ENCODE measurements at regions not wholly inside any gene's neighbourhood (a gene's known extent, or its start where the extent isn't known, plus 50 kb on each side); places are given as distances from the start of the nearest gene placed in this dataset.

DNA sequence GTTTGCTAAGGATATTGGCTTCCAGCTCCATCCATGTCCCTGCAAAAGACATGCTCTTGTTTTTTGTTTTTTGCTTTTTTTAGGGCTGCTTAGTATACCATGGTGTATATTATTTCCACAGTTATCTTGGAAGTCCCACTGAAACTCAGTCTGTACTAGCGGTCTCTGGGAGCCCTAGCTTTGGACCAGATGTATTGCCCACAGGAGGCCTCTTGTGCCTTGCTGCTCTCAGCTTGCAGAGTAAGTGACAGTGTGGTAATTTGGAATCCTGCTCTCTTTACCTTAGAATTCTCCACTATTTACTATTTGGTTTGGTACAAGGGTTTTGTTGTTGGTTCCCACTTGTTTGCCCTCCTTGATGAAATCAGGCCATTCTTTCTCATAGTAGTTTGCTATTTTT is 1022.9 kb downstream of the LRFN5 start:
- no peaks in the 10 kb centered on the region for H3K9me3 ChIP-seq
- no peak overlapping the region for H3K27ac Mint-ChIP-seq (ENCODE audit: unreplicated experiment)
- H3K36me3 ChIP-seq (ENCODE audit: control insufficient read depth, insufficient read depth, low read length): no peaks in the 10 kb centered on the region
- H3K4me1 Mint-ChIP-seq (ENCODE audit: low read depth, unreplicated experiment): no peaks in the 10 kb centered on the region
- CTCF ChIA-PET: no interaction called here
- H3K4me3 ChIP-seq (ENCODE audit: low read depth, low read length): no peak overlapping the region
- DNase-seq: no peak
- TF ChIP-seq, protein P1, sequence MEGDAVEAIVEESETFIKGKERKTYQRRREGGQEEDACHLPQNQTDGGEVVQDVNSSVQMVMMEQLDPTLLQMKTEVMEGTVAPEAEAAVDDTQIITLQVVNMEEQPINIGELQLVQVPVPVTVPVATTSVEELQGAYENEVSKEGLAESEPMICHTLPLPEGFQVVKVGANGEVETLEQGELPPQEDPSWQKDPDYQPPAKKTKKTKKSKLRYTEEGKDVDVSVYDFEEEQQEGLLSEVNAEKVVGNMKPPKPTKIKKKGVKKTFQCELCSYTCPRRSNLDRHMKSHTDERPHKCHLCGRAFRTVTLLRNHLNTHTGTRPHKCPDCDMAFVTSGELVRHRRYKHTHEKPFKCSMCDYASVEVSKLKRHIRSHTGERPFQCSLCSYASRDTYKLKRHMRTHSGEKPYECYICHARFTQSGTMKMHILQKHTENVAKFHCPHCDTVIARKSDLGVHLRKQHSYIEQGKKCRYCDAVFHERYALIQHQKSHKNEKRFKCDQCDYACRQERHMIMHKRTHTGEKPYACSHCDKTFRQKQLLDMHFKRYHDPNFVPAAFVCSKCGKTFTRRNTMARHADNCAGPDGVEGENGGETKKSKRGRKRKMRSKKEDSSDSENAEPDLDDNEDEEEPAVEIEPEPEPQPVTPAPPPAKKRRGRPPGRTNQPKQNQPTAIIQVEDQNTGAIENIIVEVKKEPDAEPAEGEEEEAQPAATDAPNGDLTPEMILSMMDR (IDR thresholded peaks at IDR 0.05; ENCODE audit: insufficient read depth in 1 of 2, low read depth in 1 of 2, low read length in 1 of 2, severe bottlenecking in 1 of 2, unreplicated experiment in 1 of 2): no peak
- no peaks in the 10 kb centered on the region for H3K9me3 Mint-ChIP-seq (ENCODE audit: unreplicated experiment)
- no peaks in the 10 kb centered on the region for H3K4me1 ChIP-seq
- no TSS peak for BruUV-seq (replicated peaks)
- intact Hi-C loops (cut with micrococcal nuclease; ENCODE audit: unreplicated experiment): no loop called here
- no peak overlapping the region for H3K4me3 Mint-ChIP-seq (ENCODE audit: unreplicated experiment)
- H3K27me3 ChIP-seq (replicated peaks; ENCODE audit: control insufficient read depth, insufficient read depth, low read length): no peaks in the 10 kb centered on the region
- POLR2A ChIA-PET: no interaction called here
- no peaks in the 10 kb centered on the region for H3K27me3 Mint-ChIP-seq (ENCODE audit: insufficient read depth, unreplicated experiment)
- no peaks in the 10 kb centered on the region for H3K36me3 Mint-ChIP-seq (ENCODE audit: insufficient read depth, unreplicated experiment)

DNA sequence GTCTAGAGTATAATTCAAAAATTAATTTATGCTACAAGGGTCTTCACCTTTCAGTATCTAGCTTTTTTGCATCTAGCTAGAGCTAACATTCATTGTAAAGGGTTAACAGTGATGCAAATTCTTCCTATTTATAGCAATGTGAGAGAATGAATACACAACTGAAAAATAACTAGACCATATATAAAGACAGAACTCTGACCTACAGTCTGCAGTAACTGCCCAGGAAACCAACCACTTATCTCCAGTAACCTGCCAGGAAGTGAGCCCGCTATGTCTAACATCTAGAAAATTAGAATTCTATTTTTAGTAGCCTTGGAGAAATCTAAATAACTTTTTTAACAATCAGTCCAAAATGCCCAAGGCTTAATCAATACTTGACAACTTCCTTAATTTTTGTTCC is 1021.9 kb downstream of the LRFN5 start:
- H3K4me3 Mint-ChIP-seq (ENCODE audit: unreplicated experiment): no peak overlapping the region
- no peaks in the 10 kb centered on the region for H3K4me1 ChIP-seq
- TF ChIP-seq, protein P1 (IDR thresholded peaks at IDR 0.05; ENCODE audit: insufficient read depth in 1 of 2, low read depth in 1 of 2, low read length in 1 of 2, severe bottlenecking in 1 of 2, unreplicated experiment in 1 of 2): no peak
- no peaks in the 10 kb centered on the region for H3K36me3 ChIP-seq (ENCODE audit: control insufficient read depth, insufficient read depth, low read length)
- H3K27ac Mint-ChIP-seq (ENCODE audit: unreplicated experiment): no peak overlapping the region
- H3K9me3 Mint-ChIP-seq (ENCODE audit: unreplicated experiment): no peaks in the 10 kb centered on the region
- no peaks in the 10 kb centered on the region for H3K9me3 ChIP-seq
- no peak for DNase-seq
- no TSS peak for BruUV-seq (replicated peaks)
- no peak overlapping the region for H3K4me3 ChIP-seq (ENCODE audit: low read depth, low read length)
- ChIA-PET POLR2A (no interaction called here), CTCF (no interaction called here)
- no peaks in the 10 kb centered on the region for H3K27me3 ChIP-seq (replicated peaks; ENCODE audit: control insufficient read depth, insufficient read depth, low read length)
- intact Hi-C loops (cut with micrococcal nuclease; ENCODE audit: unreplicated experiment): no loop called here
- no peaks in the 10 kb centered on the region for H3K27me3 Mint-ChIP-seq (ENCODE audit: insufficient read depth, unreplicated experiment)
- H3K4me1 Mint-ChIP-seq (ENCODE audit: low read depth, unreplicated experiment): no peaks in the 10 kb centered on the region
- no peaks in the 10 kb centered on the region for H3K36me3 Mint-ChIP-seq (ENCODE audit: insufficient read depth, unreplicated experiment)

DNA sequence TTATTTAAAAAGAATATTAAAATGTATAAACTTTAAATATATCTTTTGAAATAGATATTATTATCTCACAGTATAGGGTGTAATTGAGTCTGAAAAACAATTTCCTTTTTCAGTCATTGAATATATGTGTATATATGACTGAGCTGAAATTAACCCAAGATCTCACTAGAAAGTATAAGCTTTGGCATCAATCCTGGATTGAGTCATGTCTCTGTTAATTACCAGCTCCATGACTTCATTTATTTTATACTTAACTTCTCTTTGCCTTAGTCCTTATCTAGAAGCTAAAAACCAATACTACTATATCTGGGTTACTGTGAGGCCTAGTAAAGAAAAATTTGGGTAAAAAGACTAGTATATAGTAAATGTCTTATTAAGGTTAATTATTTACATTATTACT is 1020.3 kb downstream of the LRFN5 start:
- no peak overlapping the region for H3K4me3 Mint-ChIP-seq (ENCODE audit: unreplicated experiment)
- H3K4me1 Mint-ChIP-seq (ENCODE audit: low read depth, unreplicated experiment): no peaks in the 10 kb centered on the region
- no peak for DNase-seq
- intact Hi-C loops (cut with micrococcal nuclease; ENCODE audit: unreplicated experiment): no loop called here
- H3K9me3 ChIP-seq: no peaks in the 10 kb centered on the region
- no peaks in the 10 kb centered on the region for H3K27me3 Mint-ChIP-seq (ENCODE audit: insufficient read depth, unreplicated experiment)
- H3K9me3 Mint-ChIP-seq (ENCODE audit: unreplicated experiment): no peaks in the 10 kb centered on the region
- no peak overlapping the region for H3K27ac Mint-ChIP-seq (ENCODE audit: unreplicated experiment)
- H3K4me3 ChIP-seq (ENCODE audit: low read depth, low read length): no peak overlapping the region
- H3K27me3 ChIP-seq (replicated peaks; ENCODE audit: control insufficient read depth, insufficient read depth, low read length): no peaks in the 10 kb centered on the region
- no TSS peak for BruUV-seq (replicated peaks)
- no peaks in the 10 kb centered on the region for H3K36me3 ChIP-seq (ENCODE audit: control insufficient read depth, insufficient read depth, low read length)
- TF ChIP-seq, protein P1 (IDR thresholded peaks at IDR 0.05; ENCODE audit: insufficient read depth in 1 of 2, low read depth in 1 of 2, low read length in 1 of 2, severe bottlenecking in 1 of 2, unreplicated experiment in 1 of 2): no peak
- ChIA-PET POLR2A (no interaction called here), CTCF (no interaction called here)
- no peaks in the 10 kb centered on the region for H3K4me1 ChIP-seq
- no peaks in the 10 kb centered on the region for H3K36me3 Mint-ChIP-seq (ENCODE audit: insufficient read depth, unreplicated experiment)

Measured in Caco-2 (cell line).